ENCODE measurements at regions not wholly inside any gene's neighbourhood (a gene's known extent, or its start where the extent isn't known, plus 50 kb on each side); places are given as distances from the start of the nearest gene placed in this dataset.

- TF ChIP-seq CTCF (IDR thresholded peaks at IDR 0.05; ENCODE audit: poor library complexity, severe bottlenecking) (no peak), POLR2AphosphoS5 (IDR thresholded peaks at IDR 0.05) (no peak), RAD21 (conservative IDR thresholded peaks at IDR 0.05) (no peak), EZH2 (IDR thresholded peaks at IDR 0.05; ENCODE audit: borderline replicate concordance, insufficient read depth, low read length, poor library complexity, severe bottlenecking) (no peak), TAF1 (IDR thresholded peaks at IDR 0.05; ENCODE audit: low read depth) (no peak), REST (IDR thresholded peaks at IDR 0.05; ENCODE audit: borderline replicate concordance) (no peak)
These were observed 86.9 kb downstream of the AVPR1A start for GRCh38 chr12:63064080-63064479.
